Liver (tissue), 8 donors: ENCODE measurements at regions not wholly inside any gene's neighbourhood (a gene's known extent, or its start where the extent isn't known, plus 50 kb on each side); places are given as distances from the start of the nearest gene placed in this dataset.

Source experiments
- DNase-seq: peaks from one replicate; pipeline ENCODE4 v3.0.0-alpha.2; 2017; ENCODE audit warnings: low spot score
- H3K27ac ChIP-seq, 2 donors: one replicate each; pipeline ENCODE4 v1.7.0; 2013; ENCODE audit warnings: inconsistent platforms in 2 of 2, low read length in 2 of 2, control low read depth in 1 of 2, low read depth in 1 of 2, mild to moderate bottlenecking in 1 of 2
- H3K27me3 ChIP-seq, 4 donors: one replicate each; pipeline versions ENCODE4 v1.6.1 to v1.7.0; 2013; ENCODE audit warnings: low read length in 3 of 4, inconsistent platforms in 1 of 4, mild to moderate bottlenecking in 1 of 4, moderate library complexity in 1 of 4; ENCODE audit not compliant: control insufficient read depth in 4 of 4, insufficient read depth in 4 of 4
- H3K36me3 ChIP-seq, 4 donors: one replicate each; pipeline versions ENCODE4 v1.6.1 to v1.7.0; 2013; ENCODE audit warnings: low read length in 3 of 4, mild to moderate bottlenecking in 3 of 4, low read depth in 1 of 4, moderate library complexity in 1 of 4; ENCODE audit not compliant: control insufficient read depth in 4 of 4, insufficient read depth in 3 of 4
- H3K4me1 ChIP-seq, 4 donors: one replicate each; pipeline versions ENCODE4 v1.6.1 to v1.7.0; 2013; ENCODE audit warnings: low read length in 3 of 4, mild to moderate bottlenecking in 3 of 4, moderate library complexity in 1 of 4; ENCODE audit not compliant: control insufficient read depth in 4 of 4, insufficient read depth in 4 of 4
- H3K4me3 ChIP-seq, 3 donors: one replicate each; pipeline versions ENCODE4 v1.6.1 to v1.7.0; 2013; ENCODE audit warnings: low read length in 3 of 3, control low read depth in 1 of 3, low read depth in 1 of 3, mild to moderate bottlenecking in 1 of 3
- H3K9ac ChIP-seq, 2 donors: one replicate each; pipeline ENCODE4 v1.7.0; 2013; ENCODE audit warnings: low read length in 2 of 2, mild to moderate bottlenecking in 2 of 2, moderate library complexity in 2 of 2, control low read depth in 1 of 2, low read depth in 1 of 2
- H3K9me3 ChIP-seq, 4 donors: one replicate each; pipeline versions ENCODE4 v1.6.1 to v1.7.0; 2013; ENCODE audit warnings: low read length in 3 of 4; ENCODE audit not compliant: control insufficient read depth in 4 of 4
- ATF3 ChIP-seq: IDR thresholded peaks from 2 replicates; pipeline ENCODE4 v1.6.1; 2016; ENCODE audit warnings: antibody characterized with exemption
- CTCF ChIP-seq: fragments of 150-350 bp; IDR thresholded peaks from 2 replicates; pipeline ENCODE4 v1.5.1; 2017; ENCODE audit warnings: improper control_type of control experiment, low read depth, low read length; ENCODE audit not compliant: missing input control
- EGR1 ChIP-seq, 2 donors: IDR thresholded peaks; 2 replicates each; pipeline ENCODE4 v1.6.1; 2016 to 2018; ENCODE audit warnings: antibody characterized with exemption in 2 of 2, low read depth in 2 of 2
- FOXA1 ChIP-seq: IDR thresholded peaks from 2 replicates; pipeline ENCODE4 v1.6.1; 2016; ENCODE audit warnings: antibody characterized with exemption
- FOXA2 ChIP-seq: IDR thresholded peaks from 2 replicates; pipeline ENCODE4 v1.6.1; 2016; ENCODE audit warnings: antibody characterized with exemption
- GABPA ChIP-seq, 2 donors: IDR thresholded peaks in 1 of 2; conservative IDR thresholded peaks in 1 of 2; 2 replicates each; pipeline ENCODE4 v1.6.1; 2016; ENCODE audit warnings: antibody characterized with exemption in 2 of 2, mild to moderate bottlenecking in 1 of 2, moderate library complexity in 1 of 2
- HNF4G ChIP-seq: IDR thresholded peaks from 2 replicates; pipeline ENCODE4 v1.6.1; 2016; ENCODE audit warnings: antibody characterized with exemption
- JUND ChIP-seq, 2 donors: IDR thresholded peaks; 2 replicates each; pipeline ENCODE4 v1.6.1; 2016; ENCODE audit warnings: antibody characterized with exemption in 2 of 2
- NR2F2 ChIP-seq: IDR thresholded peaks from 2 replicates; pipeline ENCODE4 v1.6.1; 2016; ENCODE audit warnings: antibody characterized with exemption
- RAD21 ChIP-seq, 2 donors: IDR thresholded peaks; 2 replicates each; pipeline ENCODE4 v1.6.1; 2016; ENCODE audit warnings: antibody characterized with exemption in 2 of 2, mild to moderate bottlenecking in 2 of 2
- RXRA ChIP-seq, 2 donors: IDR thresholded peaks; 2 replicates each; pipeline ENCODE4 v1.6.1; 2017 to 2018; ENCODE audit warnings: antibody characterized with exemption in 2 of 2, mild to moderate bottlenecking in 1 of 2
- SP1 ChIP-seq: IDR thresholded peaks from 2 replicates; pipeline ENCODE4 v1.6.1; 2018; ENCODE audit warnings: antibody characterized with exemption, mild to moderate bottlenecking
- TAF1 ChIP-seq: conservative IDR thresholded peaks from 2 replicates; pipeline ENCODE4 v1.6.1; 2016; ENCODE audit warnings: antibody characterized with exemption, mild to moderate bottlenecking
- YY1 ChIP-seq: IDR thresholded peaks from 2 replicates; pipeline ENCODE4 v1.6.1; 2016; ENCODE audit warnings: antibody characterized with exemption, mild to moderate bottlenecking
- WGBS: extraction: QIAGEN DNeasy Blood & Tissue Kit; methylation state at CpG from one replicate; pipeline ENCODE4 v1.1.7; 2013; 5-methylcytosine and 5-hydroxymethylcytosine counted together
- donor health status: healthy.
- donor health status: healthy.
- donor health status: healthy.
- donor health status: healthy.
- donor health status: healthy.

- no peaks in the 10 kb centered on the region for H3K36me3 ChIP-seq
- no peak for DNase-seq
- no peaks in the 10 kb centered on the region for H3K27me3 ChIP-seq
- H3K4me1 ChIP-seq = peaks cover 0 to 3% (median 0%) of the 10 kb centered on the region in 4 donors
- H3K9ac ChIP-seq = no peak overlapping the region
- no peak overlapping the region for H3K27ac ChIP-seq
- H3K4me3 ChIP-seq = no peak overlapping the region
- peaks cover 0 to 2% (median 0%) of the 10 kb centered on the region in 4 donors for H3K9me3 ChIP-seq
- TF ChIP-seq RAD21 (IDR thresholded peaks at IDR 0.05) = no peak
- no peak for TF ChIP-seq NR2F2
- no peak for TF ChIP-seq EGR1 (IDR thresholded peaks at IDR 0.05; ENCODE audit: low read depth in 2 of 2)
- TF ChIP-seq GABPA (IDR thresholded peaks at IDR 0.05 in 1 of 2, conservative IDR thresholded peaks at IDR 0.05 in 1 of 2) = no peak
- TF ChIP-seq JUND (IDR thresholded peaks at IDR 0.05) = no peak
Measured at GRCh38 chr21:28144089-28144488, 848.6 kb downstream of the LTN1 start.

- Histone ChIP-seq H3K27me3 (no peaks in the 10 kb centered on the region), H3K27ac (no peak overlapping the region), H3K4me1 (no peaks in the 10 kb centered on the region), H3K9ac (no peak overlapping the region), H3K36me3 (no peaks in the 10 kb centered on the region), H3K4me3 (no peak overlapping the region), H3K9me3 (peaks cover 0 to 5% (median under 1%) of the 10 kb centered on the region in 4 donors)
- no peak for TF ChIP-seq JUND (IDR thresholded peaks at IDR 0.05)
- no peak for TF ChIP-seq YY1
- TF ChIP-seq FOXA1 = no peak
- TF ChIP-seq CTCF = no peak
- no peak for TF ChIP-seq ATF3
- TF ChIP-seq SP1 = no peak
- no peak for DNase-seq
Measured at GRCh38 chr21:28142697-28143096, 850.0 kb downstream of the LTN1 start.

GRCh38 chr21:28138272-28138671 lies 854.4 kb downstream of the LTN1 start:
- no peaks in the 10 kb centered on the region for H3K4me1 ChIP-seq

More at GRCh38 chr21:28138272-28138671, 854.4 kb downstream of the LTN1 start:
- no peaks in the 10 kb centered on the region for H3K36me3 ChIP-seq
- H3K9ac ChIP-seq = no peak overlapping the region
- H3K9me3 ChIP-seq = peaks cover 0 to 5% (median under 1%) of the 10 kb centered on the region in 4 donors
- H3K27me3 ChIP-seq = no peaks in the 10 kb centered on the region
- TF ChIP-seq HNF4G = no peak
- TF ChIP-seq RAD21 (IDR thresholded peaks at IDR 0.05) = no peak
- no peak for TF ChIP-seq SP1
- no peak for TF ChIP-seq RXRA (IDR thresholded peaks at IDR 0.05)
- TF ChIP-seq TAF1 = no peak
- no peak for TF ChIP-seq NR2F2
- TF ChIP-seq ATF3 = no peak
- TF ChIP-seq CTCF = no peak
- no peak for TF ChIP-seq GABPA (IDR thresholded peaks at IDR 0.05 in 1 of 2, conservative IDR thresholded peaks at IDR 0.05 in 1 of 2)
- TF ChIP-seq FOXA2 = no peak
- TF ChIP-seq EGR1 (IDR thresholded peaks at IDR 0.05; ENCODE audit: low read depth in 2 of 2) = no peak
- no peak overlapping the region for H3K4me3 ChIP-seq
- 88% methylated on average over 2 of the region's 2 CpGs for WGBS
- H3K27ac ChIP-seq = no peak overlapping the region
- no peak for DNase-seq
